Liver (tissue), 3 donors: ENCODE measurements at regions not wholly inside any gene's neighbourhood (a gene's known extent, or its start where the extent isn't known, plus 50 kb on each side); places are given as distances from the start of the nearest gene placed in this dataset.

Experiments
- FOXA1 ChIP-seq: IDR thresholded peaks from 2 replicates; pipeline ENCODE4 v1.6.1; 2016; ENCODE audit warnings: antibody characterized with exemption
- GABPA ChIP-seq, 2 donors: IDR thresholded peaks in 1 of 2; conservative IDR thresholded peaks in 1 of 2; 2 replicates each; pipeline ENCODE4 v1.6.1; 2016; ENCODE audit warnings: antibody characterized with exemption in 2 of 2, mild to moderate bottlenecking in 1 of 2, moderate library complexity in 1 of 2
- JUND ChIP-seq, 2 donors: IDR thresholded peaks; 2 replicates each; pipeline ENCODE4 v1.6.1; 2016; ENCODE audit warnings: antibody characterized with exemption in 2 of 2
- MAX ChIP-seq: IDR thresholded peaks from 2 replicates; pipeline ENCODE4 v1.6.1; 2016; ENCODE audit warnings: antibody characterized with exemption
- RAD21 ChIP-seq, 2 donors: IDR thresholded peaks; 2 replicates each; pipeline ENCODE4 v1.6.1; 2016; ENCODE audit warnings: antibody characterized with exemption in 2 of 2, mild to moderate bottlenecking in 2 of 2
- SP1 ChIP-seq: IDR thresholded peaks from 2 replicates; pipeline ENCODE4 v1.6.1; 2018; ENCODE audit warnings: antibody characterized with exemption, mild to moderate bottlenecking
- TAF1 ChIP-seq: conservative IDR thresholded peaks from 2 replicates; pipeline ENCODE4 v1.6.1; 2016; ENCODE audit warnings: antibody characterized with exemption, mild to moderate bottlenecking
- TF ChIP-seq, protein P1 (sequence below): fragments of 150-350 bp; IDR thresholded peaks from 2 replicates; pipeline ENCODE4 v1.5.1; 2017; ENCODE audit warnings: improper control_type of control experiment, low read depth, low read length; ENCODE audit not compliant: missing input control
- TF ChIP-seq, protein P2 (sequence below): IDR thresholded peaks from 2 replicates; pipeline ENCODE4 v1.6.1; 2016; ENCODE audit warnings: antibody characterized with exemption, mild to moderate bottlenecking
- donor health status: healthy.
- donor health status: healthy.

- TF ChIP-seq, protein P1, sequence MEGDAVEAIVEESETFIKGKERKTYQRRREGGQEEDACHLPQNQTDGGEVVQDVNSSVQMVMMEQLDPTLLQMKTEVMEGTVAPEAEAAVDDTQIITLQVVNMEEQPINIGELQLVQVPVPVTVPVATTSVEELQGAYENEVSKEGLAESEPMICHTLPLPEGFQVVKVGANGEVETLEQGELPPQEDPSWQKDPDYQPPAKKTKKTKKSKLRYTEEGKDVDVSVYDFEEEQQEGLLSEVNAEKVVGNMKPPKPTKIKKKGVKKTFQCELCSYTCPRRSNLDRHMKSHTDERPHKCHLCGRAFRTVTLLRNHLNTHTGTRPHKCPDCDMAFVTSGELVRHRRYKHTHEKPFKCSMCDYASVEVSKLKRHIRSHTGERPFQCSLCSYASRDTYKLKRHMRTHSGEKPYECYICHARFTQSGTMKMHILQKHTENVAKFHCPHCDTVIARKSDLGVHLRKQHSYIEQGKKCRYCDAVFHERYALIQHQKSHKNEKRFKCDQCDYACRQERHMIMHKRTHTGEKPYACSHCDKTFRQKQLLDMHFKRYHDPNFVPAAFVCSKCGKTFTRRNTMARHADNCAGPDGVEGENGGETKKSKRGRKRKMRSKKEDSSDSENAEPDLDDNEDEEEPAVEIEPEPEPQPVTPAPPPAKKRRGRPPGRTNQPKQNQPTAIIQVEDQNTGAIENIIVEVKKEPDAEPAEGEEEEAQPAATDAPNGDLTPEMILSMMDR = no peak
- TF ChIP-seq GABPA (IDR thresholded peaks at IDR 0.05 in 1 of 2, conservative IDR thresholded peaks at IDR 0.05 in 1 of 2) (no peak), MAX (no peak), JUND (IDR thresholded peaks at IDR 0.05) (no peak), SP1 (no peak), TAF1 (no peak), FOXA1 (no peak), RAD21 (IDR thresholded peaks at IDR 0.05) (no peak)
- TF ChIP-seq, protein P2, sequence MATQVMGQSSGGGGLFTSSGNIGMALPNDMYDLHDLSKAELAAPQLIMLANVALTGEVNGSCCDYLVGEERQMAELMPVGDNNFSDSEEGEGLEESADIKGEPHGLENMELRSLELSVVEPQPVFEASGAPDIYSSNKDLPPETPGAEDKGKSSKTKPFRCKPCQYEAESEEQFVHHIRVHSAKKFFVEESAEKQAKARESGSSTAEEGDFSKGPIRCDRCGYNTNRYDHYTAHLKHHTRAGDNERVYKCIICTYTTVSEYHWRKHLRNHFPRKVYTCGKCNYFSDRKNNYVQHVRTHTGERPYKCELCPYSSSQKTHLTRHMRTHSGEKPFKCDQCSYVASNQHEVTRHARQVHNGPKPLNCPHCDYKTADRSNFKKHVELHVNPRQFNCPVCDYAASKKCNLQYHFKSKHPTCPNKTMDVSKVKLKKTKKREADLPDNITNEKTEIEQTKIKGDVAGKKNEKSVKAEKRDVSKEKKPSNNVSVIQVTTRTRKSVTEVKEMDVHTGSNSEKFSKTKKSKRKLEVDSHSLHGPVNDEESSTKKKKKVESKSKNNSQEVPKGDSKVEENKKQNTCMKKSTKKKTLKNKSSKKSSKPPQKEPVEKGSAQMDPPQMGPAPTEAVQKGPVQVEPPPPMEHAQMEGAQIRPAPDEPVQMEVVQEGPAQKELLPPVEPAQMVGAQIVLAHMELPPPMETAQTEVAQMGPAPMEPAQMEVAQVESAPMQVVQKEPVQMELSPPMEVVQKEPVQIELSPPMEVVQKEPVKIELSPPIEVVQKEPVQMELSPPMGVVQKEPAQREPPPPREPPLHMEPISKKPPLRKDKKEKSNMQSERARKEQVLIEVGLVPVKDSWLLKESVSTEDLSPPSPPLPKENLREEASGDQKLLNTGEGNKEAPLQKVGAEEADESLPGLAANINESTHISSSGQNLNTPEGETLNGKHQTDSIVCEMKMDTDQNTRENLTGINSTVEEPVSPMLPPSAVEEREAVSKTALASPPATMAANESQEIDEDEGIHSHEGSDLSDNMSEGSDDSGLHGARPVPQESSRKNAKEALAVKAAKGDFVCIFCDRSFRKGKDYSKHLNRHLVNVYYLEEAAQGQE = no peak
These were observed 522.0 kb upstream of the KLHL1 start for GRCh38 chr13:70630247-70630646.
